ENCODE measurements at regions not wholly inside any gene's neighbourhood (a gene's known extent, or its start where the extent isn't known, plus 50 kb on each side); places are given as distances from the start of the nearest gene placed in this dataset.

- TF ChIP-seq, protein P1, sequence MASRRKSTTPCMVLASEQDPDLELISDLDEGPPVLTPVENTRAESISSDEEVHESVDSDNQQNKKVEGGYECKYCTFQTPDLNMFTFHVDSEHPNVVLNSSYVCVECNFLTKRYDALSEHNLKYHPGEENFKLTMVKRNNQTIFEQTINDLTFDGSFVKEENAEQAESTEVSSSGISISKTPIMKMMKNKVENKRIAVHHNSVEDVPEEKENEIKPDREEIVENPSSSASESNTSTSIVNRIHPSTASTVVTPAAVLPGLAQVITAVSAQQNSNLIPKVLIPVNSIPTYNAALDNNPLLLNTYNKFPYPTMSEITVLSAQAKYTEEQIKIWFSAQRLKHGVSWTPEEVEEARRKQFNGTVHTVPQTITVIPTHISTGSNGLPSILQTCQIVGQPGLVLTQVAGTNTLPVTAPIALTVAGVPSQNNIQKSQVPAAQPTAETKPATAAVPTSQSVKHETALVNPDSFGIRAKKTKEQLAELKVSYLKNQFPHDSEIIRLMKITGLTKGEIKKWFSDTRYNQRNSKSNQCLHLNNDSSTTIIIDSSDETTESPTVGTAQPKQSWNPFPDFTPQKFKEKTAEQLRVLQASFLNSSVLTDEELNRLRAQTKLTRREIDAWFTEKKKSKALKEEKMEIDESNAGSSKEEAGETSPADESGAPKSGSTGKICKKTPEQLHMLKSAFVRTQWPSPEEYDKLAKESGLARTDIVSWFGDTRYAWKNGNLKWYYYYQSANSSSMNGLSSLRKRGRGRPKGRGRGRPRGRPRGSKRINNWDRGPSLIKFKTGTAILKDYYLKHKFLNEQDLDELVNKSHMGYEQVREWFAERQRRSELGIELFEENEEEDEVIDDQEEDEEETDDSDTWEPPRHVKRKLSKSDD (CRISPR knock-in tag; IDR thresholded peaks at IDR 0.05; ENCODE audit: low read depth): no peak
- TF ChIP-seq ELF1 (CRISPR knock-in tag; IDR thresholded peaks at IDR 0.05): no peak
These were observed 131.2 kb downstream of the PFKFB3 start (continued) for GRCh38 chr10:6333973-6334372.

- no peaks in the 10 kb centered on the region for H4K20me1 ChIP-seq (ENCODE audit: insufficient read depth, low read length)
- no peak overlapping the region for H3K4me2 ChIP-seq (ENCODE audit: low read depth, low read length)
- no peak overlapping the region for H3K27ac ChIP-seq (ENCODE audit: extremely low read length, insufficient read depth, low read length)
- TF ChIP-seq ZNF816 (CRISPR knock-in tag; IDR thresholded peaks at IDR 0.05; ENCODE audit: borderline replicate concordance) (no peak), SNAPC2 (CRISPR knock-in tag; IDR thresholded peaks at IDR 0.05) (no peak), ZMYM3 (CRISPR knock-in tag; IDR thresholded peaks at IDR 0.05) (no peak), ISX (CRISPR knock-in tag; conservative IDR thresholded peaks at IDR 0.05) (no peak), ZNF558 (CRISPR knock-in tag; IDR thresholded peaks at IDR 0.05; ENCODE audit: borderline replicate concordance) (no peak), SALL2 (CRISPR knock-in tag; IDR thresholded peaks at IDR 0.05) (no peak), ZXDC (CRISPR knock-in tag; IDR thresholded peaks at IDR 0.05) (no peak), NR3C1 (CRISPR knock-in tag; IDR thresholded peaks at IDR 0.05) (no peak), RBFOX2 (IDR thresholded peaks at IDR 0.05; ENCODE audit: low read depth, low read length) (no peak), CHCHD3 (CRISPR knock-in tag; IDR thresholded peaks at IDR 0.05) (no peak), PCBP1 (IDR thresholded peaks at IDR 0.05; ENCODE audit: borderline replicate concordance, low read depth, low read length) (no peak), ZNF430 (CRISPR knock-in tag; IDR thresholded peaks at IDR 0.05) (no peak), ZNF34 (CRISPR knock-in tag; IDR thresholded peaks at IDR 0.05; ENCODE audit: borderline replicate concordance) (no peak), REL (CRISPR knock-in tag; conservative IDR thresholded peaks at IDR 0.05) (no peak)
- no peaks in the 10 kb centered on the region for H3K9me3 ChIP-seq (ENCODE audit: low read length)
- intact Hi-C loops (cut with micrococcal nuclease; ENCODE audit: unreplicated experiment) (no loop called here), in situ Hi-C loops (cut with HindIII; ENCODE audit: extremely low pct_ligation_motif_present, low pct_unique_long_range_greater_than_20kb) (no loop called here)
- H3K4me3 ChIP-seq (replicated peaks in 1 of 3; ENCODE audit: insufficient read depth in 1 of 3, low read depth in 2 of 3, low read length in 3 of 3): no peak overlapping the region
- H3K4me1 ChIP-seq (ENCODE audit: insufficient read depth, low read length): no peaks in the 10 kb centered on the region
- FAIRE-seq: no peak
- DNase-seq (ENCODE audit: low spot score): no peak
- BruUV-seq (replicated peaks): no TSS peak
- no peaks in the 10 kb centered on the region for H3K79me2 ChIP-seq (ENCODE audit: insufficient read depth, low read length)
- no peak for ATAC-seq
- no peaks in the 10 kb centered on the region for H3K36me3 ChIP-seq (replicated peaks in 1 of 2; ENCODE audit: control insufficient read depth in 1 of 2, insufficient read depth in 2 of 2, low read length in 2 of 2)
- CTCF ChIA-PET (ENCODE audit: low intra/inter-chr PET ratio, low total read pairs): no interaction called here
- POLR2A ChIA-PET: no interaction called here
- H3K27me3 ChIP-seq (ENCODE audit: control insufficient read depth in 1 of 2, insufficient read depth in 2 of 2, low read length in 2 of 2): peaks cover 0 to 9% of the 10 kb centered on the region in 2 experiments; a peak in 2 of 5 replicates
- H2AFZ ChIP-seq (ENCODE audit: low read length): no peak overlapping the region
- 24% methylated on average over 3 of the region's 3 CpGs for WGBS (ENCODE audit: low lambda C conversion rate)
- no peak overlapping the region for H3K9ac ChIP-seq (ENCODE audit: insufficient read depth, low read depth, low read length)
These were observed 133.3 kb downstream of the PFKFB3 start for GRCh38 chr10:6336016-6336415.
